RPMI8226 (cell line): ENCODE measurements at regions not wholly inside any gene's neighbourhood (a gene's known extent, or its start where the extent isn't known, plus 50 kb on each side); places are given as distances from the start of the nearest gene placed in this dataset.

ENCODE experiments used
- DNase-seq: peaks from one replicate; pipeline ENCODE4 v3.0.0-alpha.2; 2015

- no peak for DNase-seq
Observed at GRCh38 chr15:31151301-31152233, 50.0 kb upstream of the TRPM1 start.

GRCh38 chr15:31153531-31153930 lies 52.0 kb upstream of the TRPM1 start:
- no peak for DNase-seq

- DNase-seq = no peak
Observed at GRCh38 chr15:31155151-31155550, 53.6 kb upstream of the TRPM1 start.

- no peak for DNase-seq
Observed at GRCh38 chr15:31156226-31156625, 54.7 kb upstream of the TRPM1 start.

GRCh38 chr15:31156808-31157207 lies 55.3 kb upstream of the TRPM1 start:
- DNase-seq = no peak

GRCh38 chr15:31157644-31158069 lies 56.1 kb upstream of the TRPM1 start:
- DNase-seq = no peak

DNA sequence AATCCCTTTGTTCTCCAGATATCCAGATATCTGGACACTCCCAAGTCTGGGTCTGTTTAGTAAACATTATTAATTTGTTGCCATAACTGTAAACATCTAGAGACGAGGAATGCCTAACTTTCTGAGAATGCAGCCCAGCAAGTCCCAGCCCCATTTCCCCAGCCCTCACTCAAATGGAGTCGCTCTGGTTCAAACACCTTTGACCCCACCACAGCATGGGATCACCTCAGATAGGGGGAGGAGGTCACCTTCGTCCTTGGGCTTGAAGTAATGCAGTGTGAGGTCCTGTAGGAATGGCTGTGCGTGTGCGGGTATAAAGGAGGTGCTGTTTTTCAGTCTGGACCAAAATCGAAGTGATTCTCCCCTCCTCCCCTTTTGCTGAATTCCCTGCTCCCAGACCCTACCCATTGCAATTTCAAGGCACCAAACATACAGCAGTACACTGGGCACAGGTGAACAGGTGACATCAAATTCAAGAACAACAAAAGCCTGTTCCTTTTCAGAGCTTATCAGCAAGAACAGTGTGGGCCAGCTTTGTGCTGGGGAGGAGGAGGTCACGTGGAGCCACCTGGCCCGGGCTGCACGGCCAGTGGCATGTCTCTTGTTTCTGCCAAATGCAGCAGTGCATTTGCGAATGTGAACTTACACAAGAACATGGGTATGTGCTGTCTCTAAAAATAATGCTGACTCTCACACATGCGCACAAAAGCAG lies 57.5 kb upstream of the TRPM1 start:
- DNase-seq = peak; percentile 19

DNA sequence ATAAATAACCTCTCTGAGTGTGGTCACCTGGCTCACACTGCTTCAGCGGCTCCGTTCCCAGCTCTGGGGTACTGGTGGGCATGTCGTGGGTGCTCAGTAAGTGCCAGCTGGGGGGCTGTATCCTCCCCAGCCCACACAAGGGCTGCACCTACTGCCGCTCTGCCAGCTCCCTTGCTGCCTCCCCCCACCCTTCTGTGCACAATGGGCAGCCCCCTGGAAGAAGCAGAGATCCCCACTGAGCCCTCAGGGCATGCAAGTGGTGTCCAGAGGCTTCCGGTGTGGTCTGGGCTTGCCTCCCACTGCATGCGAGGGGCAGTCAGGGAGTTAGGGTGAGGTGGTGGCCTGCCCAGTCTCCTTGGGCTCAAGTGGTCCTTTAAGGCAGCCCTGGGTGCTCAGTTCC lies 58.3 kb upstream of the TRPM1 start:
- DNase-seq = no peak

GRCh38 chr15:31160297-31160696 lies 58.8 kb upstream of the TRPM1 start:
- no peak for DNase-seq

DNA sequence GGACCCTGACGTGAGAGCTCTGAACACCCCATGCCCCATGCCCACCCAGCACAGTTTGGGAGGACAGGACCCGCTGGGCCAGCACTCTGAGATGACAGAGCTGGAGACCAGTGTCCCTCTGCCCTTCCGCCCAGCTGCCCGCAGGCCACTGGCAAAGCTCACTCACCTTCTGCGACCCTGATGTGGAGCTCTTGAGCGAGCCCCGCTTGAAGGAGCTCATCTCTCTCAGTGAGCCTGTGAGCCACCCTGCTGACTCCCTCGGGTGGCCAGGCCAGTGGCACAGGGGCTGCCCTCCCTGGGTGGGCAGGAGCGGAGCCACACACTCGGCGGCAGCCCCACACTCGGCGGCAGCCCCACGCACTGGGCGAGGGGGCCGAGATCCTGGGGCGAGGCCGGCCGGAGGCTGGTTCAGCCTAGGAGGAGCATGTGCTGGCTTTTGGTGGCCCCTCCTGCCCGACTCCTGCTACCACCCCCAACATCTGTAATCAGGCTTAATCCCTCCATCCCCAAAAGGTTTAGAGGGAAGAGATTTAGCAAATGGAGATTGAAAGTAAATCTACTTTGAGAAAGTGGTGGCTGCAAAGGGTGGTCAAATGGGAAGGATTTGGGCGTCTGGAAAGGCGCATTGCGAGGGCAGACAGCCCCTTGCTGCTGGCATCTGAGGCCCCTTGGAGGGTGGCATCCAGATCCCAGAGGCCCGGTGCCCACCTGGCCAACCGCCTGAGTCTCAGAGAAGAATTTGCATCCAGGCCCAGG lies 59.4 kb upstream of the TRPM1 start:
- no peak for DNase-seq

DNA sequence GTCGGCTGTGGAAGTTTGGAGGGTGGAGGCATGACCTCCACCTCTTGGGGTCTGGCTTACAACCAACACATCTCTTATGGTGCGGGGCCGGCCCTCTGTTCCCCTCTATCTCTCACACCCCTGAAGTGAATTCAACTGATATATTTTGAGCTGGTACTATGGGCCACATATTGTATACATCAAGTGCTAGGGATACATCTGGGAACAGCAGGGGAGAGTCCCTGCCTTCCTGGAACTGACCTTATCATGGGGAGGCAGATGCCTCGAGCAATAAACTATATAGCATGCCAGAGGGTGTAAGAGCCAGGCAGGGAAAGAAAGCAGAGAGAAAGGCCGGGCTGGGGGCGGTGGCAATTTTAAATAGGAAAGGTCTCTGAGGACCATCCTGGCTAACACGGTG lies 60.4 kb upstream of the TRPM1 start:
- DNase-seq = no peak

DNA sequence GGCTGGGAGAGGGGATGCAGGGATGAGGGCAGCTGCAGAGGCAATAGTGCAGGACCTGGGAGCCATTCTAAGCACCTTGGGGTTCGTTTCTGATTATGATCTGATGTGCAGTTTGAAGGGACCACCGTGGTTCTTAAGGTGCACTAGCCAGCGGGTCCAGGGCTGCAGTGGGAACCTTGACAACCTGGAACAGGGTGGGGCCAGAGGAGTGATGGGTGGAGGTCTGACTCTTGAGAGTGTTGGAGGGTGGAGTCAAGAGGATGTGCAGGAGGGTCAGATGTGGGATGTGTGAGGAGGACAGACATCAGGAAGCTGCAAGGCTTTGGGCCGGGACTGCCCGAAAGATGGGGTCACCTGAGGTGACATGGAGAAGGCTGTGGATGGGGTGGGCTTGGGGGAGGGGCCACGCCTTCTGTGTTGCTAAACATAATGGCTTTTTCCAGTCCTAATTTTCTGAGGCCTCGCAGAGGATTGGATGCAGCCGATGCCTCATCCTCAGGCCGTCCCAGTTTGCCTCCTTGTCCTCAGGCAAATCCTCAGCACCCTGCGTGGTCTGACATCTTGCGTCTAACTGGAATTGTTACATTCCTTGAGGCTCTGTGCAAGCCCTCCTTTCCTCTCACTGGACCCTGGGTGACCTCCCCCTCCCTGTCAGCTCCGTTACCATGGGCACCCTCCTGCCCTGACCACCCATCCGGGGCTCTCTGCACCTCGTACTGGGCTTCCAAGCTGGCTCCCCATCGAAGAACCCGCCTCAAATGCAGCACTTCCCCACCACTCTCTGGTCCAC lies 61.4 kb upstream of the TRPM1 start:
- no peak for DNase-seq

- no peak for DNase-seq
Observed at GRCh38 chr15:31163769-31164572, 62.4 kb upstream of the TRPM1 start.

- no peak for DNase-seq
Observed at GRCh38 chr15:31164573-31164912, 63.0 kb upstream of the TRPM1 start.

DNA sequence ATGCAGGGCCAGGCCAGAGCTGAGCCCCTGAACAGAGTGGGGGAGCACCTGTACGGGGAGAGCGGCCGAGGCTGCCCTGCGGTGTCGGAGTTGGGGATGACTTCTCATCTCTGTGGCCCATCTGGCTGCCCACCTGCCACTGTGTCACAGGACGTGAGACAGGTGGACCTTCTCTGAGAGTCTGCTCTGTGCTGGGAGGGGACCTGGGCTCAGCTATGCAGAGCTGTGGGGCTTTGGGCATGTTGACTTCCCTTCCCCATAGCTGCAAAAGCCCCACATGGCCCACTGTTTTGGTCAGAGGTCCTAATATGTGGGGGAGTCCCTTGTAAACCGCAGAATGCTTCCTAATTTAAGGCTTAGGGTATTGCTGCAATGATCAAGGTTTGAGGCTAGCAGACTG lies 68.0 kb upstream of the TRPM1 start:
- no peak for DNase-seq

- DNase-seq = no peak
Observed at GRCh38 chr15:31171731-31172130, 70.2 kb upstream of the TRPM1 start.

DNA sequence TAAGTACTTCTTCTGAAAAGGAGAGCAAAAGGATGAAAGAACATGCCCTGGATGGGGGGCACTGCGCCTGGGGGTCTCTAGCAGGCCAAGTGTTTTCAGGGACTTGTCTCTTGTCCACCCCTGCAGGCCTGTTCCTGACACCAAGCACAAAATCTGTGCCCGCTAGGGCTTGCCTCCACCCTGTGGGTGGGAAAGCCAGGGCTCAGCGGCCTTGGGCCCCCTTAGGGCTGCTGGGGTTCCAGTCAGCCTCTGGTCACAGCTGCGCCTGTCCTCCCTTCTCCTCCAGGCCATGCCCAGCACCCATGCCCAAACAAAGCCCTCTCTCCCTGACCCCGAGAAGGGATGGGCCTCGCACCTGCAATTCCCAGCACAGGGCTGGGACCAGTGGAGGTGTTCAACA lies 71.1 kb upstream of the TRPM1 start:
- no peak for DNase-seq

DNA sequence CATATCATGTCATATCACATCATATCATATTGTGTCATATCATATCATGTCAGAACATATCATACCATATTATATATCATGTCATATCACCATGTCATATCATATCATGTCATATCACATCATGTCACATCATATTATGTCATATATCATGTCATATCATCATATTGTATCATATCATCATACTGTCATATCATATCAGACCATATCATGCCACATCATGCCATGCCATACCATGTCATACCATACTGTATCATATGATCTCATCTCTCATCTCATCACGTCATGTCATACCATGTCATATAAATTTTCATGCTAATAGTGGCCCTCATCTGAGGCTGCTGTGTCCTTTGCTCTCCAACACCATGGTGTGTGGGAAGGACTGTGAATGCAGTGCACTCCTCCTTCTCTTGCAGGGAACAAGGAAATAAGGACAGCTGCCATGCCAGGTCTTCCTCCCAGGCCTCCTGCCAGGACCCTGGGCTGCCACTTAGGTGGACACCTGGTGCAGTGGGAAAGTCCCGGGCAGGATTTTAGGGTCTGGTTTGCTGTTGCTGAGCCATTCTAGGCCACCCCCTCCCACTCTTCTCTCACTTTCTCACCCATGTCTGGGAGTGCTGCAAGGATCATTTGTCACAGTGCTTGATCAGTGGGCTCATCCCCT lies 72.4 kb upstream of the TRPM1 start:
- no peak for DNase-seq

GRCh38 chr15:31175484-31175883 lies 74.0 kb upstream of the TRPM1 start:
- DNase-seq = no peak

- DNase-seq = no peak
Observed at GRCh38 chr15:31177951-31178350, 76.4 kb upstream of the TRPM1 start.

DNA sequence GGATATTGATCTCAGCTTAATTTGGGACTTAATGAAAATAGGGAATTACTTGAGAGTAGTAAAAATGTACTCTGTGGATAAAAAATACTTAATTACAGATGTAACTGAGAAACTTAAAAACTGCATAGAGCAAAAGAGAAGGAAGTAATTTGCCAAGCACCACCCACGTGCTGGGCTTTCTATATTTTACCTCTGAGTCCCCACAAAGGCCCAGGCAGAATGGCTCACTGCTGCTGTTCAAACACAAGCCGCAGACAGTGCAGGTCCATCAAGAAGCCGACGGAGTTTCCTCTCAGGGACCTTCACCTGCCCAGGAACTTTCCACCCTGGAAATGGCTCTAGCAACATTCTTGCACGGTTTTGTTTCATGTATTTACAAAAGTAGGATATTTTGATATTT lies 77.2 kb upstream of the TRPM1 start:
- no peak for DNase-seq
